Omental fat pad (tissue), 3 donors: ENCODE measurements at regions not wholly inside any gene's neighbourhood (a gene's known extent, or its start where the extent isn't known, plus 50 kb on each side); places are given as distances from the start of the nearest gene placed in this dataset.

ENCODE experiments used
- ATAC-seq: fragments of 150-250 bp; one replicate; pipeline ENCODE4 v1.9.1; 2016; ENCODE audit warnings: mild to moderate bottlenecking, moderate library complexity; ENCODE audit not compliant: low FRiP score
- DNase-seq: peaks from one replicate; pipeline ENCODE4 v3.0.0-alpha.2; 2019; ENCODE audit warnings: low spot score
- TF ChIP-seq, protein P1 (sequence below), 3 donors: fragments of 450-650 bp; IDR thresholded peaks; one replicate each; pipeline ENCODE4 v1.5.1; 2016 to 2017; ENCODE audit warnings: antibody characterized with exemption in 3 of 3, mild to moderate bottlenecking in 3 of 3, moderate library complexity in 2 of 3

DNA sequence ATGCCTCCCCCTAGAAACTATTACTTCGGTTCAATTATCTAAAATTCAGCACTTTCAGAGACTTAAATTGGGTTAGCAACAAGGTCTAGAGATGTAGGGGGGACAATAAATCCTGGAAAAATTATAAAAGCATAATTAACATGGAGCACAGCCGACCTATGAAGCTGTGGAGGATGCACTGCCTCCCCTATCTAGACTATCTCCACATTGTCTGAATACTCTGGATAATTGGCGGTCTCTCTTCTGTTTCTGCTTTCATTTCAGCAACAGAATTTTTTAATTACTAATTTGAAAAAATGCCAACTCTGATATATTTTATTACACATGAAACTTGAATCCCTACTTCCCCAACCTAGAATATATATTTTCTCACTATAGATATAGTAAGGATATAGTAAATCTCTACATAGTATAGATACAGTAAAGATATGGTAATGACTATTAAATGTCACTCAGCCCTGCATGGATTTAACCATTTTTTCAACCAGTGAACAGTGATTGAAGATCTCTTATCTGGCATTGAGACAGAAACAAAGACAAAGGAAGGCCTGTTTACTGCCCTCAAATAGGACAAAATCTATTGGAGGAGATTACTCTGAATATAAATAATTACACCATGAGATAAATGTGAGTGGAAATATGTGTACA, 157.6 kb downstream of the BLID start:
- TF ChIP-seq, protein P1, sequence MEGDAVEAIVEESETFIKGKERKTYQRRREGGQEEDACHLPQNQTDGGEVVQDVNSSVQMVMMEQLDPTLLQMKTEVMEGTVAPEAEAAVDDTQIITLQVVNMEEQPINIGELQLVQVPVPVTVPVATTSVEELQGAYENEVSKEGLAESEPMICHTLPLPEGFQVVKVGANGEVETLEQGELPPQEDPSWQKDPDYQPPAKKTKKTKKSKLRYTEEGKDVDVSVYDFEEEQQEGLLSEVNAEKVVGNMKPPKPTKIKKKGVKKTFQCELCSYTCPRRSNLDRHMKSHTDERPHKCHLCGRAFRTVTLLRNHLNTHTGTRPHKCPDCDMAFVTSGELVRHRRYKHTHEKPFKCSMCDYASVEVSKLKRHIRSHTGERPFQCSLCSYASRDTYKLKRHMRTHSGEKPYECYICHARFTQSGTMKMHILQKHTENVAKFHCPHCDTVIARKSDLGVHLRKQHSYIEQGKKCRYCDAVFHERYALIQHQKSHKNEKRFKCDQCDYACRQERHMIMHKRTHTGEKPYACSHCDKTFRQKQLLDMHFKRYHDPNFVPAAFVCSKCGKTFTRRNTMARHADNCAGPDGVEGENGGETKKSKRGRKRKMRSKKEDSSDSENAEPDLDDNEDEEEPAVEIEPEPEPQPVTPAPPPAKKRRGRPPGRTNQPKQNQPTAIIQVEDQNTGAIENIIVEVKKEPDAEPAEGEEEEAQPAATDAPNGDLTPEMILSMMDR (IDR thresholded peaks at IDR 0.05): no peak
- ATAC-seq (no peak), DNase-seq (no peak)

GRCh38 chr11:121953122-121953521, 162.9 kb downstream of the BLID start:
- TF ChIP-seq, protein P1 (IDR thresholded peaks at IDR 0.05): no peak
- no peak for DNase-seq

GRCh38 chr11:121950160-121950559, 165.9 kb downstream of the BLID start:
- ATAC-seq: no peak
- DNase-seq: no peak
- TF ChIP-seq, protein P1 (IDR thresholded peaks at IDR 0.05): no peak

More at GRCh38 chr11:121953122-121953521, 162.9 kb downstream of the BLID start:
- ATAC-seq: no peak

GRCh38 chr11:121946514-121946913, 169.5 kb downstream of the BLID start:
- no peak for ATAC-seq
- TF ChIP-seq, protein P1 (IDR thresholded peaks at IDR 0.05): no peak
- DNase-seq: no peak

GRCh38 chr11:121944556-121945230, 171.3 kb downstream of the BLID start:
- TF ChIP-seq, protein P1 (IDR thresholded peaks at IDR 0.05): no peak
- DNase-seq: no peak
- ATAC-seq: no peak

- ATAC-seq (no peak), DNase-seq (no peak)
- TF ChIP-seq, protein P1 (IDR thresholded peaks at IDR 0.05): no peak
Observed at GRCh38 chr11:121938076-121938475, 177.9 kb downstream of the BLID start.
